GM18508 (cell line): ENCODE measurements at regions not wholly inside any gene's neighbourhood (a gene's known extent, or its start where the extent isn't known, plus 50 kb on each side); places are given as distances from the start of the nearest gene placed in this dataset.
"Not testable (repeated sequence)": the region's sequence is repeated elsewhere in the genome, so short reads cannot be mapped to it uniquely, and the experiment has no call there.

Experiments used
- ATAC-seq: cut with Tn5 transposase; IDR thresholded peaks from one replicate; pipeline ENCODE4 v1.9.1; 2021; ENCODE audit warnings: moderate number of reproducible peaks; ENCODE audit not compliant: insufficient read depth, unreplicated experiment

- ATAC-seq: no peak
Observed at GRCh38 chr12:124676714-124677462, 109.5 kb upstream of the NCOR2 start.

- no peak for ATAC-seq
Observed at GRCh38 chr12:124675881-124676713, 108.7 kb upstream of the NCOR2 start.

GRCh38 chr12:124674937-124675336, 107.5 kb upstream of the NCOR2 start:
- no peak for ATAC-seq

- no peak for ATAC-seq
Observed at GRCh38 chr12:124673801-124674617, 106.6 kb upstream of the NCOR2 start.

- not testable (repeated sequence) for ATAC-seq
Observed at GRCh38 chr12:124669271-124669721, 101.9 kb upstream of the NCOR2 start.

- no peak for ATAC-seq
Observed at GRCh38 chr12:124668602-124669001, 101.2 kb upstream of the NCOR2 start.

- ATAC-seq: no peak
Observed at GRCh38 chr12:124667506-124668326, 100.3 kb upstream of the NCOR2 start.

- ATAC-seq: no peak
Observed at GRCh38 chr12:124666722-124667259, 99.4 kb upstream of the NCOR2 start.

GRCh38 chr12:124665511-124665910, 98.1 kb upstream of the NCOR2 start:
- ATAC-seq: no peak

GRCh38 chr12:124664395-124665111, 97.1 kb upstream of the NCOR2 start:
- ATAC-seq: no peak

GRCh38 chr12:124663771-124664366, 96.5 kb upstream of the NCOR2 start:
- no peak for ATAC-seq

- no peak for ATAC-seq
Observed at GRCh38 chr12:124663206-124663605, 95.8 kb upstream of the NCOR2 start.

GRCh38 chr12:124661341-124661740, 93.9 kb upstream of the NCOR2 start:
- no peak for ATAC-seq

- ATAC-seq: no peak
Observed at GRCh38 chr12:124660851-124661250, 93.4 kb upstream of the NCOR2 start.

GRCh38 chr12:124658806-124659402, 91.5 kb upstream of the NCOR2 start:
- no peak for ATAC-seq

GRCh38 chr12:124658302-124658701, 90.9 kb upstream of the NCOR2 start:
- no peak for ATAC-seq

- no peak for ATAC-seq
Observed at GRCh38 chr12:124656947-124657434, 89.6 kb upstream of the NCOR2 start.
